GM19463 (cell line): ENCODE measurements at regions not wholly inside any gene's neighbourhood (a gene's known extent, or its start where the extent isn't known, plus 50 kb on each side); places are given as distances from the start of the nearest gene placed in this dataset.

Experiments
- ATAC-seq: cut with Tn5 transposase; IDR thresholded peaks from one replicate; pipeline ENCODE4 v1.9.1; 2021; ENCODE audit warnings: mild to moderate bottlenecking, moderate library complexity; ENCODE audit not compliant: unreplicated experiment

DNA sequence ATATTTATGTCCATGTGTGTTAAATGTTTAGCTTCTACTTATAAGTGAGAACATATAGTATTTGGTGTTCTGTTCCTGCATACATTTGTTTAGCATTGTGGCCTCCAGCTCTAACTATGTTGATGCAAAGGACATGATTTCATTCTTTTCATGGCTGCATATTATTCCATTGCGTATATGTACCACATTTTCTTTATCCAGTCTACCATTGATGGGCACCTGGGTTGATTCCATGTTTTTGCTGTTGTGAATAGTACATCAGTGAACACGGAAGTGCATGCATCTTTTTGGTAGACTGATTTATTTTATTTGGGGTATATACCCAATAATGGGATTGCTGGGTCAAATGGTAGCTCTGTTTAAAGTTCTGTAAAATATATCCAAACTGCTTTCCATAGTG, 359.0 kb downstream of the SLCO4C1 start:
- ATAC-seq: no peak

GRCh38 chr5:101935086-101935485, 361.0 kb downstream of the SLCO4C1 start:
- ATAC-seq: no peak

DNA sequence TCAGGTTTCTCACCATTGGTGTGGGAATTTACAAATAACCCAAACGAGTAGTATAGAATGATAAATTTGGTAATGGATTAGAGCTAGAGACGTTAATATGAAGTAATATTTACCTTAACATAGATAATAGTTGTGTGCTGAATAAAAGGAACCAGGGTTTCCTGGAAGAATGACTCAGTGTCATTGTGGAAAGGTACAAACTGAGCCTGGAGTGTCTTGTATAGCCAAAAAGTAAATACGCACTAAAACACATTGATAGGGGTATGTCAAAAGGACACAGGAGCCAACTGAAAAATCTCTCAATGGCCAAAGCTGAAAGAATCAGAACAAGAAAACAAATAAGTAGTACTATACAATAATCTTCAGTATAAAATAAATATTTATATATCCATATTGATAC, 363.5 kb downstream of the SLCO4C1 start:
- ATAC-seq: no peak

DNA sequence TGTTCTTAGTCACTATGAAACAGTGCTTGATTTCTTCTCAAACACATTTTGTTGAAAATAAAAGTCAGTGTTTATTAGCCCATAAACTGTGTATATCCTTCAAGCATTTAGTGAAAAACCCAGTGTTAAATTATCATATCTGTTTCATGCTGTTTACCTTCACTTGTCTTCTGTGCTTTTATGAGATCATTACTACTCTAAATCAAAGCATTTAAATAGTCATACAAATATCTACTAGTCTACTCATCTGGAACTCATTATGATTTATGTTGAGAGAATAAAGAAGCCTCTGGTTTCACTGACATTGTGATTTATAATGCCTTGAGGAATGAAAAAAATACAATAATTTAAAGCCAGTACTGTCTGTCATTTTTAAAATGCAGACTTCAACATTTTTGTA, 366.5 kb downstream of the SLCO4C1 start:
- no peak for ATAC-seq

DNA sequence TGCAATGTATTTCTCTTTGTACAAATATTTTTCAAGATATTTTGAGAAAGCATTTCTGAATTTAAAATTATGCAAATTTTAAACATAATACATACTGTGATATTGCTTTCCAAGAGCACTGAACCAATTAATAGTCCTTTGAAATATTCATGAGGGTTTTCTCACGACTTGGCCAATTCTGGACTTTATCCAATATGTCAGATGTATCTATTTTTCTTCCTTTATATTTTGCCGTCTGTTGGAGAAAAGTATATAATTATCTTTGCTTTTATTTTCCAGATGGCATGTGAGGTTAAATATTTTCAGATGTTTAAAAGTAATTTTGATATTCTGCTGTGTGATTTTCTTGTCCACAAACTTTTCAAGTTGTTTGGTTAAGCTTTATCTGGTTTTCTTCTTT, 378.9 kb downstream of the SLCO4C1 start:
- ATAC-seq: no peak

- no peak for ATAC-seq
Observed at GRCh38 chr5:101915554-101915953, 380.5 kb downstream of the SLCO4C1 start.

DNA sequence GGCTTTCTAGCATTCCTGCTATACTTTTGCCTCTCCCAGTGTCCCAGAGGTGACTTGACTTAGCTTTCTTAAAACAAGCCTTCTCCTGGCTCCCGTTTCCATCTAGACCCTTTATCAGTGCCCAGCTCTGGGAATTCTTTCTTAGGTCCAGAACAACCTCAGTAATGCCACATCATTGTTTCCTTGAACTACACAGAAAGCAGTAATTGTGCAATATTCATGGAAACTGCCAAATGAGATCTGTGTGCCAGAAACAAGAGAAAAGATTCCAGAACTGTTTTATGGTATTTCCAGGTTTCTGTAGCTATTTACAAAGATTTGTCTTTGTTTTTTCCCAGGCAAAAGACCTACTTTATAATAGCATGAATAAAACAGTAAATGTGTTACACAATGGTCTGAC, 391.3 kb downstream of the SLCO4C1 start:
- ATAC-seq: no peak

- peak; percentile 68 for ATAC-seq
Observed at GRCh38 chr5:101897914-101898313, 398.2 kb downstream of the SLCO4C1 start.

DNA sequence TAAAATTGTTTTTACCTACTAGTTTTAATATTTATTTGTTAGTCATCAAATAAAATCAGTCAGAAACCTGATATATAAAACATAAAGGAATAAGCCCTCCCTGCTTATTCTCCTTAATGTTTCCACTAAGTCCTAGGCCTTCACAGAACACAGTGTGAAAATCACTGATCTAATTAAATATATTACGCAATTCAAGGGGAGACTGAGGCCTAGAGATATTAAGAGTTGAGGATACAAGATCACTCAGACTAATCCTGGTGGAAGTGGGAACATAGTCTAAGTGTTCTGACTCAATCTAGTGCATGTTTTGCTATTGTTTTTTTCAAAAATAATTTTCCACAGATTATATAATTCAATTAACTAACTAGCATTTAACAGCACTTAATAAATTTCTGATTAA, 401.1 kb downstream of the SLCO4C1 start:
- no peak for ATAC-seq

GRCh38 chr5:101878190-101878589, 417.9 kb downstream of the SLCO4C1 start:
- ATAC-seq: no peak

- ATAC-seq: no peak
Observed at GRCh38 chr5:101877451-101877850, 418.6 kb downstream of the SLCO4C1 start.

GRCh38 chr5:101866473-101866872, 429.6 kb downstream of the SLCO4C1 start:
- ATAC-seq: no peak

- no peak for ATAC-seq
Observed at GRCh38 chr5:101860563-101860962, 435.5 kb downstream of the SLCO4C1 start.

DNA sequence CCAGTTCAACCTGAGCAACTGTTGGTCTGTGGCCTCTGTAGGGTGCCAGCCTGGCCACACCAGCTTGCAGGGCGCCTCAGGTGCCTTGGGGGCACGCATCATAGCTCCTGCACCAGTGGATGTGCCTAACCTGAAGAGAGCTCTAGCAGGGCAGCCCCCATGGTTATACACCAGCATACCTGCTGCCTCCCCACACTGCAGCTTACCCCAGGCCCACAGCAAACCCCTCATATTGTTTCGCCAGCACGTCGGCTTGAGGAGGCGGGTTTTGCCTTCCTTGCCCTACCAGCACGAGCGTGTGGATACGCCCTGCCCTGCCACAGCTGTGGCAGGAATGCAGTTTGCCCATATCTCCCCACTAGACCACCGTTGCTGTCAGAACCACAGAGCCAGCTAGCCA, 435.9 kb downstream of the SLCO4C1 start:
- no peak for ATAC-seq

- no peak for ATAC-seq
Observed at GRCh38 chr5:101846496-101846895, 449.6 kb downstream of the SLCO4C1 start.

DNA sequence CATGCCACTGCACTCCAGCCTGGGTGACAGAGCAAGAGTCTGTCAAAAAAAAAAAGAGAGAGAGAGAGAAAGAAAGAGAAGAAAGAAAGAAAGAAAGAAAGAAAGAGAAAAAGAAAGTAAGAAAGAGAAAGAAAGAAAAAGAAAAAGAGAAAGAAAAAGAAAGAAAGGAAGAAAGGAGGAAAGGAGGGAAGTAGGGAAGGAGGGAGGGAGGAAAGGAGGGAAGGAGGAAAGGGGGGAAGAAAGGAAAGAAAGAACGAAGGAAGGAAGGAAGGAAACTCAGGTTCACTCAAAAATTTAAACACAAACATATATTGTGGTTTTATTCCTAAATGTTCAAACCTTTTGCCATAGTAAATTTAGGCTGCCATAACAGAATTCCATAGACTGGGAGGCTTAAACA, 453.0 kb downstream of the SLCO4C1 start:
- no peak for ATAC-seq

- no peak for ATAC-seq
Observed at GRCh38 chr5:101838435-101838834, 457.6 kb downstream of the SLCO4C1 start.

DNA sequence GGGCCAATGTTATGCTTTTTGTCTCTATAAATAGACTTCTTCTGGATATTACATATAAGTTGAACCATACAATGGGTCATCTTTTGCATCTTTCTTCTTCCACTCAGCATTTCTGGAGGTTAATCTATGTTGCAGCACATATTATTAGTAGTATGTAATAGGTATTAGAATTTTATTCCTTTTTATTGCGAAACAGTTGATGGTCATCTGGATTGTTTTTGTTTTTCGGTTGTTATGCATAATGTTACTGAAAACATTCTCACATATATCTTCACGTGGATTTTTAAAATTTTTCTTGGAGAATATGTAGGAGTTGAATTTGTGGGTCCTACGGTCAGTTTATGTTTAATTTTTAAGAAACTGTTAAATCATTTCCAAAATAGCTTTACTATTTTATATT, 466.8 kb downstream of the SLCO4C1 start:
- ATAC-seq: no peak

- ATAC-seq: no peak
Observed at GRCh38 chr5:101811466-101811865, 484.6 kb downstream of the SLCO4C1 start.

DNA sequence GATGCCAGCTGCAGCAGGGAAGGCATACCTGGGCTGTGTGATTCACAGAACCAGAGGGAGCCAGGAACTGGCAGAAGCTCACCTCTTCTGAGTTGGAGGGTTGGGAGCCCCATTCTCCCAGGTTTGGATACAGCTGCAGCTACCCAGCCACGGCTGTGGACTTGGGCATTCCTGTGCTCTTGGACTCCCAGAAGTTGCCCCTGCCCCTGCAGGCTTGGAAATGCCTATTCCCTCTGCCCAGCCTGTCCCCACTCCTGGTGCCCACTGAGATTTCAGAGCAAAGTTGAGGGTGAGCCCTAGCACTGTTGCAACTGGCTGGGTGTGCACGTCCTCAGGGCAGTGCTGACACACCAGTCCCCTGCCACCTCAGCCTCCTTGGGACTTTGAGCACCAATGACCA, 489.7 kb downstream of the SLCO4C1 start:
- ATAC-seq: no peak

GRCh38 chr5:101796427-101796826, 499.7 kb downstream of the SLCO4C1 start:
- no peak for ATAC-seq

- no peak for ATAC-seq
Observed at GRCh38 chr5:101788797-101789196, 507.3 kb downstream of the SLCO4C1 start.

- ATAC-seq: no peak
Observed at GRCh38 chr5:101785090-101785489, 511.0 kb downstream of the SLCO4C1 start.
